Activated CD8-positive, alpha-beta memory T cell treated with anti-CD3 and anti-CD28 coated beads for 4 hours (primary cell): ENCODE measurements at regions not wholly inside any gene's neighbourhood (a gene's known extent, or its start where the extent isn't known, plus 50 kb on each side); places are given as distances from the start of the nearest gene placed in this dataset.
"Not testable (repeated sequence)": the region's sequence is repeated elsewhere in the genome, so short reads cannot be mapped to it uniquely, and the experiment has no call there.

Experiments used
- DNase-seq, 2 donors: peaks; one replicate each; pipeline ENCODE4 v3.0.0-alpha.2; 2020; ENCODE audit warnings: low read depth in 2 of 2

GRCh38 chr2:190150413-190150812 is 87.9 kb upstream of the MSTN start:
- no peak for DNase-seq

GRCh38 chr2:190149908-190150307 is 87.4 kb upstream of the MSTN start:
- DNase-seq, result no peak

- DNase-seq, result no peak
Measured at GRCh38 chr2:190149200-190149599, 86.7 kb upstream of the MSTN start.

- DNase-seq, result not testable (repeated sequence)
Measured at GRCh38 chr2:190146109-190146508, 83.6 kb upstream of the MSTN start.

GRCh38 chr2:190140474-190140873 is 77.9 kb upstream of the MSTN start:
- not testable (repeated sequence) for DNase-seq

GRCh38 chr2:190139371-190139770 is 76.8 kb upstream of the MSTN start:
- DNase-seq, result no peak

GRCh38 chr2:190138032-190138431 is 75.5 kb upstream of the MSTN start:
- DNase-seq, result no peak

- no peak for DNase-seq
Measured at GRCh38 chr2:190137561-190137960, 75.0 kb upstream of the MSTN start.

- DNase-seq, result no peak
Measured at GRCh38 chr2:190136825-190137224, 74.3 kb upstream of the MSTN start.

- no peak for DNase-seq
Measured at GRCh38 chr2:190136259-190136658, 73.7 kb upstream of the MSTN start.

- DNase-seq, result no peak
Measured at GRCh38 chr2:190129421-190130199, 67.1 kb upstream of the MSTN start.

- no peak for DNase-seq
Measured at GRCh38 chr2:190127651-190128050, 65.1 kb upstream of the MSTN start.

GRCh38 chr2:190126798-190127197 is 64.3 kb upstream of the MSTN start:
- DNase-seq, result no peak

GRCh38 chr2:190123956-190124355 is 61.4 kb upstream of the MSTN start:
- no peak for DNase-seq

- DNase-seq, result no peak
Measured at GRCh38 chr2:190121971-190122370, 59.4 kb upstream of the MSTN start.

- DNase-seq, result no peak
Measured at GRCh38 chr2:190121305-190121704, 58.8 kb upstream of the MSTN start.

- no peak for DNase-seq
Measured at GRCh38 chr2:190119923-190120590, 57.5 kb upstream of the MSTN start.

- DNase-seq, result peak in 1 of 2 donors; percentile 3
Measured at GRCh38 chr2:190119257-190119656, 56.7 kb upstream of the MSTN start.

GRCh38 chr2:190117305-190117704 is 54.8 kb upstream of the MSTN start:
- no peak for DNase-seq

- no peak for DNase-seq
Measured at GRCh38 chr2:190113000-190113399, 50.5 kb upstream of the MSTN start.
